ENCODE measurements at regions not wholly inside any gene's neighbourhood (a gene's known extent, or its start where the extent isn't known, plus 50 kb on each side); places are given as distances from the start of the nearest gene placed in this dataset.

DNA sequence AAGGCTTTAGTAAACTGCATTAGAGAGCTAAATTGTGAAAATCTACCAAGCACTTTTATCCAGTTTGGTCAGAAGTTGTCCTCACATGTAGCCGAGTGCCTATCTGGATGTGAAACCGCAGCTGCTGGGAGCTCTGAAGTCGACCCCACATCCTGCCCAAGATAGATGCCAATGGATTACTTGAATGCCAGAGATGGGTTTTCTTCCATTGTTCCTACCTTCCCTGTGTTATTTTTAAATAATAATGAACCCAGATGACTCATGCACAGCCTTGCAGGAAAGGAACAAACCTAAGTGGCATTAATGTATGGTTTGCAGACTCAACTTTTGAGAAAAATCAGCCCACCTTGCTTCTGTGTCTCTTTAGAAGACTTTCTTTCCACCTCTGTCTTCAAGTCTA is 408.5 kb downstream of the FBXO15 start:
- Histone ChIP-seq H3K4me1 (ENCODE audit: control insufficient read depth in 1 of 2, insufficient read depth in 2 of 2, low read length in 2 of 2) (no peaks in the 10 kb centered on the region), H3K18ac (ENCODE audit: low read length) (no peak overlapping the region), H3K4me2 (ENCODE audit: low read length) (no peak overlapping the region), H3K79me1 (ENCODE audit: low read length) (no peaks in the 10 kb centered on the region), H3K14ac (ENCODE audit: low read length) (no peak overlapping the region), H4K12ac (ENCODE audit: low read depth, low read length) (no peak overlapping the region), H2AFZ (ENCODE audit: insufficient read depth, low read length, poor library complexity) (no peak overlapping the region), H2BK5ac (ENCODE audit: low read depth, low read length, poor library complexity) (no peak overlapping the region), H3K36me3 (ENCODE audit: control insufficient read depth in 1 of 2, insufficient read depth in 2 of 2, low read length in 2 of 2) (no peaks in the 10 kb centered on the region), H3K27ac (ENCODE audit: low read depth, low read length) (no peak overlapping the region), H3K9ac (ENCODE audit: low read length) (no peak overlapping the region), H2AK5ac (ENCODE audit: low read length) (no peak overlapping the region), H3K4me3 (ENCODE audit: low read depth, low read length) (no peak overlapping the region), H2BK12ac (ENCODE audit: low read length) (no peak overlapping the region), H2BK120ac (ENCODE audit: insufficient read depth, low read length, poor library complexity) (no peak overlapping the region), H3K27me3 (ENCODE audit: insufficient read depth, low read length) (no peaks in the 10 kb centered on the region), H3K23ac (ENCODE audit: low read length) (no peak overlapping the region), H4K8ac (ENCODE audit: low read depth, low read length) (no peak overlapping the region), H3K79me2 (ENCODE audit: control insufficient read depth, insufficient read depth, low read length, poor library complexity) (no peaks in the 10 kb centered on the region), H3K9me3 (ENCODE audit: insufficient read depth, low read depth, low read length) (no peaks in the 10 kb centered on the region), H4K91ac (ENCODE audit: low read depth, low read length) (no peak overlapping the region), H3K4ac (ENCODE audit: low read depth, low read length) (no peak overlapping the region)
- whole genome bisulfite sequencing (ENCODE audit: extremely low coverage, insufficient coverage, insufficient read length): no CpG with 5 or more reads among the region's 3 CpGs
- no peak for DNase-seq

DNA sequence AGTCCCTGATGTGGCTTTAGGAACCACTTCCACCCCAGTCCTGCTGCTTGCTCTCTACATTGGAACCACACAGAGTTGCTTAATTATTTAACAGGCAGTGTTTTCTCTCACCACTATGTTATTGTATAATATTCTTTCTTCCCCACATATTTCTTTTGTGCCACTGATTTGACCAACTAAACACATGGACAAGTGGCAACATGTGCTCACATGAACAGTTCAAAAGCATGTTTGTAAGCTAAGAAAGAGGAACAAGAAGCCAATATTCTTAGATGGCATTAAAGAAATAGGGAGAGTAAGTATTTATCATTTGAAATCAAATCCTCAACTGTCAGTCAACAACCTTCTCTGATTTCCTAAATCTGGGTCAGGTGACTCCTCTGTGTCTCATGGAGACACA is 409.6 kb downstream of the FBXO15 start:
- no peaks in the 10 kb centered on the region for H3K4me1 ChIP-seq (ENCODE audit: control insufficient read depth in 1 of 2, insufficient read depth in 2 of 2, low read length in 2 of 2)
- H3K27ac ChIP-seq (ENCODE audit: low read depth, low read length): no peak overlapping the region
- no peak overlapping the region for H2AK5ac ChIP-seq (ENCODE audit: low read length)
- no peaks in the 10 kb centered on the region for H3K27me3 ChIP-seq (ENCODE audit: insufficient read depth, low read length)
- no peaks in the 10 kb centered on the region for H3K79me1 ChIP-seq (ENCODE audit: low read length)
- H2BK5ac ChIP-seq (ENCODE audit: low read depth, low read length, poor library complexity): no peak overlapping the region
- H3K9me3 ChIP-seq (ENCODE audit: insufficient read depth, low read depth, low read length): no peaks in the 10 kb centered on the region
- H2BK120ac ChIP-seq (ENCODE audit: insufficient read depth, low read length, poor library complexity): no peak overlapping the region
- no peak overlapping the region for H4K8ac ChIP-seq (ENCODE audit: low read depth, low read length)
- H3K23ac ChIP-seq (ENCODE audit: low read length): no peak overlapping the region
- H3K9ac ChIP-seq (ENCODE audit: low read length): no peak overlapping the region
- no peak for DNase-seq
- no peaks in the 10 kb centered on the region for H3K36me3 ChIP-seq (ENCODE audit: control insufficient read depth in 1 of 2, insufficient read depth in 2 of 2, low read length in 2 of 2)
- H2BK12ac ChIP-seq (ENCODE audit: low read length): no peak overlapping the region
- no peak overlapping the region for H3K4me2 ChIP-seq (ENCODE audit: low read length)
- H3K4ac ChIP-seq (ENCODE audit: low read depth, low read length): no peak overlapping the region
- H4K12ac ChIP-seq (ENCODE audit: low read depth, low read length): no peak overlapping the region
- no peak overlapping the region for H3K4me3 ChIP-seq (ENCODE audit: low read depth, low read length)
- no peaks in the 10 kb centered on the region for H3K79me2 ChIP-seq (ENCODE audit: control insufficient read depth, insufficient read depth, low read length, poor library complexity)
- no peak overlapping the region for H3K14ac ChIP-seq (ENCODE audit: low read length)
- H2AFZ ChIP-seq (ENCODE audit: insufficient read depth, low read length, poor library complexity): no peak overlapping the region
- no peak overlapping the region for H4K91ac ChIP-seq (ENCODE audit: low read depth, low read length)
- H3K18ac ChIP-seq (ENCODE audit: low read length): no peak overlapping the region

DNA sequence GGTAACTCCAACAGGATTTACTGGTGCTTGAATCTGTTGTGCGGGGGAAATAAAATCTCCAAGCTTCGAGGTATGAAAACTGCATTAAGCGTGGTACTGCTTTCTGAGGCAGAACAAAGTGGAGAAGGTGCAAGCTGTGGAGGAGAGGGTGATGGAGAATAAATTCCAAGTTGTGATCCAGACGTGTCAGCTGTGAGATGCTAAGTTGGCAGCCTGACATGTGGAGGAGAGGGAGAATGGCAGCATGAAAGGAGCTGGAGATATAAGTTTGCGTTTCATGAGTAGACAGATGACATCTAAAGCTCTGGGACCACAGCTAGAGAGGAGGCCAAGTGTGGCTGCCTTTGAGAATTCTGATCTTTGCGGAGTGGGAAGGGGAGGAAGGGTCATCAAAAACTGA is 411.8 kb downstream of the FBXO15 start:
- WGBS (ENCODE audit: extremely low coverage, insufficient coverage, insufficient read length): no CpG with 5 or more reads among the region's 6 CpGs
- no peaks in the 10 kb centered on the region for H3K79me1 ChIP-seq (ENCODE audit: low read length)
- no peak overlapping the region for H3K18ac ChIP-seq (ENCODE audit: low read length)

DNA sequence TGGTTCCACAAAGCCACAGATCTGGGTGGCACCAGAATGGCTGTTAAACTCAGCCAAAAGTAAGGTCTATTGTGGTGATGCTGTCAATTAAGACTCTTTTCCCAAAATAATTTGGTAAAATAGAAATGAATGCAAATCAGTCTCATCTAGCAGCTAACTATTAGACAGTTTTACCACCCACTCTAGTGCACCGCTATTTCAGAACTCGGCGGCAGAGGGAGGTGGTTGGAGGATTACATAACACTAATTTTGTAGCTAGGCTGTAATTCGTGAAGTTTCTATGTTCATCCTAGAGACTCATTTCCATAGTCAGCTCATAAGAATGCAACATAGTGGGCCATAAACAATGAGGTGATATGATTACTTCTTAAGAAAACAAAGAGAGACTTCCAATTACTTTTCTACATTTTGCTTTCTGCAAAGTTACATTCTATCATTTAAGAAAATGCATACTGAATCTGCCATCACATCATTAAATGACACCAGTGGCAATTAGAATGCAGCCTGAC is 413.8 kb downstream of the FBXO15 start:
- Histone ChIP-seq H3K36me3 (ENCODE audit: control insufficient read depth in 1 of 2, insufficient read depth in 2 of 2, low read length in 2 of 2) (no peaks in the 10 kb centered on the region), H2BK5ac (ENCODE audit: low read depth, low read length, poor library complexity) (no peak overlapping the region), H3K4me1 (ENCODE audit: control insufficient read depth in 1 of 2, insufficient read depth in 2 of 2, low read length in 2 of 2) (no peaks in the 10 kb centered on the region), H3K18ac (ENCODE audit: low read length) (no peak overlapping the region), H4K8ac (ENCODE audit: low read depth, low read length) (no peak overlapping the region), H3K9me3 (ENCODE audit: insufficient read depth, low read depth, low read length) (no peaks in the 10 kb centered on the region), H3K4ac (ENCODE audit: low read depth, low read length) (no peak overlapping the region), H3K79me1 (ENCODE audit: low read length) (no peaks in the 10 kb centered on the region), H2AFZ (ENCODE audit: insufficient read depth, low read length, poor library complexity) (no peak overlapping the region), H3K27ac (ENCODE audit: low read depth, low read length) (no peak overlapping the region), H3K27me3 (ENCODE audit: insufficient read depth, low read length) (no peaks in the 10 kb centered on the region), H4K12ac (ENCODE audit: low read depth, low read length) (no peak overlapping the region), H2BK120ac (ENCODE audit: insufficient read depth, low read length, poor library complexity) (no peak overlapping the region), H3K4me2 (ENCODE audit: low read length) (no peak overlapping the region), H3K4me3 (ENCODE audit: low read depth, low read length) (no peak overlapping the region), H3K79me2 (ENCODE audit: control insufficient read depth, insufficient read depth, low read length, poor library complexity) (no peaks in the 10 kb centered on the region), H2BK12ac (ENCODE audit: low read length) (no peak overlapping the region), H3K9ac (ENCODE audit: low read length) (no peak overlapping the region), H3K14ac (ENCODE audit: low read length) (no peak overlapping the region), H2AK5ac (ENCODE audit: low read length) (no peak overlapping the region), H4K91ac (ENCODE audit: low read depth, low read length) (no peak overlapping the region), H3K23ac (ENCODE audit: low read length) (no peak overlapping the region)
- DNase-seq: no peak
- no CpG with 5 or more reads among the region's 4 CpGs for WGBS (ENCODE audit: extremely low coverage, insufficient coverage, insufficient read length)

More for the DNA sequence above, 411.8 kb downstream of the FBXO15 start:
- Histone ChIP-seq H2AK5ac (ENCODE audit: low read length) (no peak overlapping the region), H4K91ac (ENCODE audit: low read depth, low read length) (no peak overlapping the region), H3K14ac (ENCODE audit: low read length) (no peak overlapping the region), H3K9me3 (ENCODE audit: insufficient read depth, low read depth, low read length) (no peaks in the 10 kb centered on the region), H3K27me3 (ENCODE audit: insufficient read depth, low read length) (no peaks in the 10 kb centered on the region), H3K4me2 (ENCODE audit: low read length) (no peak overlapping the region), H3K27ac (ENCODE audit: low read depth, low read length) (no peak overlapping the region), H3K9ac (ENCODE audit: low read length) (no peak overlapping the region), H3K4ac (ENCODE audit: low read depth, low read length) (no peak overlapping the region), H4K12ac (ENCODE audit: low read depth, low read length) (no peak overlapping the region), H2AFZ (ENCODE audit: insufficient read depth, low read length, poor library complexity) (no peak overlapping the region), H3K4me1 (ENCODE audit: control insufficient read depth in 1 of 2, insufficient read depth in 2 of 2, low read length in 2 of 2) (no peaks in the 10 kb centered on the region), H2BK12ac (ENCODE audit: low read length) (no peak overlapping the region), H3K36me3 (ENCODE audit: control insufficient read depth in 1 of 2, insufficient read depth in 2 of 2, low read length in 2 of 2) (no peaks in the 10 kb centered on the region), H2BK120ac (ENCODE audit: insufficient read depth, low read length, poor library complexity) (no peak overlapping the region), H4K8ac (ENCODE audit: low read depth, low read length) (no peak overlapping the region), H3K79me2 (ENCODE audit: control insufficient read depth, insufficient read depth, low read length, poor library complexity) (no peaks in the 10 kb centered on the region), H3K4me3 (ENCODE audit: low read depth, low read length) (no peak overlapping the region), H3K23ac (ENCODE audit: low read length) (no peak overlapping the region), H2BK5ac (ENCODE audit: low read depth, low read length, poor library complexity) (no peak overlapping the region)
- no peak for DNase-seq

Data from trophoblast cell (in vitro differentiated cells and primary cell).